H9 (cell line): ENCODE measurements at regions not wholly inside any gene's neighbourhood (a gene's known extent, or its start where the extent isn't known, plus 50 kb on each side); places are given as distances from the start of the nearest gene placed in this dataset.

ENCODE experiments used
- DNase-seq: peaks from one replicate; pipeline ENCODE4 v3.0.0-alpha.2; 2017
- H2AFZ ChIP-seq: one replicate; pipeline ENCODE4 v1.6.1; 2013; ENCODE audit warnings: mild to moderate bottlenecking, low read length, control low read depth, moderate library complexity
- H2AK5ac ChIP-seq: 2 replicates; pipeline ENCODE4 v1.6.1; 2013; ENCODE audit warnings: low read length, control low read depth, mixed read lengths; ENCODE audit not compliant: insufficient read length
- H2BK120ac ChIP-seq: one replicate; pipeline ENCODE4 v1.6.1; 2013; ENCODE audit warnings: low read depth, mild to moderate bottlenecking, low read length, control low read depth, inconsistent platforms; ENCODE audit not compliant: poor library complexity, severe bottlenecking
- H2BK12ac ChIP-seq: 2 replicates; pipeline ENCODE4 v1.6.1; 2013; ENCODE audit warnings: low read length, control low read depth, mixed read lengths, low read depth; ENCODE audit not compliant: insufficient read length
- H2BK15ac ChIP-seq: 2 replicates; pipeline ENCODE4 v1.6.1; 2013; ENCODE audit warnings: low read depth, low read length, control low read depth
- H2BK20ac ChIP-seq: one replicate; pipeline ENCODE4 v1.6.1; 2013; ENCODE audit warnings: low read depth, mild to moderate bottlenecking, low read length, control low read depth, inconsistent platforms; ENCODE audit not compliant: poor library complexity, severe bottlenecking
- H2BK5ac ChIP-seq: 2 replicates; pipeline ENCODE4 v1.6.1; 2013; ENCODE audit warnings: low read length, control low read depth, mixed read lengths; ENCODE audit not compliant: insufficient read length
- H3K14ac ChIP-seq: 2 replicates; pipeline ENCODE4 v1.6.1; 2013; ENCODE audit warnings: low read length, control low read depth; ENCODE audit not compliant: insufficient read depth
- H3K18ac ChIP-seq: 2 replicates; pipeline ENCODE4 v1.6.1; 2013; ENCODE audit warnings: low read depth, mild to moderate bottlenecking, mixed read lengths, low read length, control low read depth; ENCODE audit not compliant: insufficient read length
- H3K23ac ChIP-seq: 2 replicates; pipeline ENCODE4 v1.6.1; 2013; ENCODE audit warnings: low read length, control low read depth, mixed read lengths, low read depth; ENCODE audit not compliant: insufficient read length
- H3K23me2 ChIP-seq: 2 replicates; pipeline ENCODE4 v1.6.1; 2013; ENCODE audit warnings: low read depth, mild to moderate bottlenecking, mixed read lengths, low read length, control low read depth; ENCODE audit not compliant: insufficient read length, poor library complexity, severe bottlenecking
- H3K27ac ChIP-seq: 2 replicates; pipeline ENCODE4 v1.5.1; 2013; ENCODE audit warnings: low read length, control low read depth, mixed read lengths, low read depth; ENCODE audit not compliant: insufficient read length
- H3K27me3 ChIP-seq: 2 replicates; pipeline ENCODE4 v1.6.1; 2013; ENCODE audit warnings: low read length, control low read depth, inconsistent platforms; ENCODE audit not compliant: insufficient read depth
- H3K4ac ChIP-seq: 2 replicates; pipeline ENCODE4 v1.6.1; 2013; ENCODE audit warnings: low read depth, mild to moderate bottlenecking, control low read depth, inconsistent platforms, low read length, moderate library complexity
- H3K4me1 ChIP-seq: 2 replicates; pipeline ENCODE4 v1.6.1; 2013; ENCODE audit warnings: low read length, control low read depth, inconsistent platforms; ENCODE audit not compliant: insufficient read depth
- H3K4me2 ChIP-seq: 2 replicates; pipeline ENCODE4 v1.6.1; 2013; ENCODE audit warnings: low read length, control low read depth, mixed read lengths; ENCODE audit not compliant: insufficient read length, insufficient read depth
- H3K56ac ChIP-seq: 2 replicates; pipeline ENCODE4 v1.6.1; 2013; ENCODE audit warnings: low read depth, mild to moderate bottlenecking, mixed read lengths, low read length, control low read depth; ENCODE audit not compliant: insufficient read length
- H3K79me1 ChIP-seq: 2 replicates; pipeline ENCODE4 v1.6.1; 2013; ENCODE audit warnings: low read depth, mild to moderate bottlenecking, moderate library complexity, low read length, control low read depth, inconsistent platforms; ENCODE audit not compliant: insufficient read depth, poor library complexity, severe bottlenecking
- H3K79me2 ChIP-seq: 2 replicates; pipeline ENCODE4 v1.6.1; 2013; ENCODE audit warnings: low read length, control low read depth, inconsistent platforms; ENCODE audit not compliant: insufficient read depth
- H3K9ac ChIP-seq: 2 replicates; pipeline ENCODE4 v1.6.1; 2013; ENCODE audit warnings: low read length, control low read depth, mixed read lengths; ENCODE audit not compliant: insufficient read length; ENCODE audit errors: extremely low read depth
- H3K9me3 ChIP-seq: one replicate; pipeline ENCODE4 v1.6.1; 2013; ENCODE audit warnings: low read depth, low read length, inconsistent platforms; ENCODE audit not compliant: control insufficient read depth
- H3T11ph ChIP-seq: one replicate; pipeline ENCODE4 v1.6.1; 2013; ENCODE audit warnings: mild to moderate bottlenecking, low read length, control low read depth, inconsistent platforms
- H4K20me1 ChIP-seq: one replicate; pipeline ENCODE4 v1.6.1; 2013; ENCODE audit not compliant: control insufficient read depth, insufficient read length, insufficient read depth
- H4K5ac ChIP-seq: 2 replicates; pipeline ENCODE4 v1.6.1; 2013; ENCODE audit warnings: low read depth, mild to moderate bottlenecking, mixed read lengths, low read length, control low read depth; ENCODE audit not compliant: insufficient read length
- H4K8ac ChIP-seq: replicated peaks from 2 replicates; pipeline ENCODE4 v1.6.1; 2013; ENCODE audit warnings: low read length, control low read depth, mixed read lengths, low read depth; ENCODE audit not compliant: insufficient read length
- H4K91ac ChIP-seq: 2 replicates; pipeline ENCODE4 v1.6.1; 2013; ENCODE audit warnings: low read depth, mild to moderate bottlenecking, moderate library complexity, mixed read lengths, low read length, control low read depth; ENCODE audit not compliant: insufficient read length
- H3K27ac Mint-ChIP-seq, 3 experiments: 2 replicates in 2 of 3; 3 replicates in 1 of 3; pipeline ENCODE4 v1.8.0; 2020 to 2021; ENCODE audit warnings: mixed read lengths in 3 of 3, mild to moderate bottlenecking in 1 of 3, moderate library complexity in 1 of 3
- H3K27me3 Mint-ChIP-seq: 2 replicates; pipeline ENCODE4 v1.8.0; 2021; ENCODE audit warnings: low read depth, mild to moderate bottlenecking, moderate library complexity, mixed read lengths
- H3K36me3 Mint-ChIP-seq, 3 experiments: 2 replicates in 2 of 3; 3 replicates in 1 of 3; pipeline ENCODE4 v1.8.0; 2020 to 2021; ENCODE audit warnings: low read depth in 3 of 3, mixed read lengths in 3 of 3; ENCODE audit not compliant: insufficient read depth in 1 of 3
- H3K4me1 Mint-ChIP-seq, 2 experiments: 2 replicates each; pipeline ENCODE4 v1.8.0; 2020; ENCODE audit warnings: mixed read lengths in 2 of 2
- H3K4me3 Mint-ChIP-seq, 2 experiments: 2 replicates in 1 of 2; 3 replicates in 1 of 2; pipeline ENCODE4 v1.8.0; 2020 to 2021; ENCODE audit warnings: mild to moderate bottlenecking in 2 of 2, mixed read lengths in 2 of 2, moderate library complexity in 1 of 2
- H3K9me3 Mint-ChIP-seq, 2 experiments: 2 replicates in 1 of 2; 3 replicates in 1 of 2; pipeline ENCODE4 v1.8.0; 2020; ENCODE audit warnings: mild to moderate bottlenecking in 2 of 2, mixed read lengths in 2 of 2, moderate library complexity in 1 of 2
- CTCF ChIP-seq: fragments of 200-600 bp; sonication (generic); conservative IDR thresholded peaks from 3 replicates; pipeline ENCODE4 v1.8.0; 2021; ENCODE audit warnings: antibody characterized with exemption, mild to moderate bottlenecking
- WGBS: extraction: QIAGEN DNeasy Blood & Tissue Kit; methylation state at CpG from one replicate; pipeline ENCODE4 v1.1.7; 2013; ENCODE audit warnings: missing lambda C conversion rate, low lambda C conversion rate, mixed read lengths; ENCODE audit not compliant: insufficient read length; ENCODE audit errors: extremely low coverage; 5-methylcytosine and 5-hydroxymethylcytosine counted together

- H2BK5ac ChIP-seq = no peak overlapping the region
- Mint-ChIP-seq H3K9me3 (peaks cover 0 to 2% of the 10 kb centered on the region in 2 experiments; a peak in 2 of 5 replicates), H3K4me3 (no peak overlapping the region), H3K27me3 (no peaks in the 10 kb centered on the region), H3K36me3 (peaks cover 0 to 1% (median 0%) of the 10 kb centered on the region in 3 experiments; a peak in 1 of 7 replicates), H3K27ac (0 out of 7 replicates have a peak overlapping the region, but pooled peaks of 1 of the 3 experiments have one; percentile 23), H3K4me1 (peaks cover 6 to 10% of the 10 kb centered on the region in 2 experiments)
- no peak overlapping the region for H3K9ac ChIP-seq
- H4K91ac ChIP-seq = no peak overlapping the region
- no peaks in the 10 kb centered on the region for H3K79me1 ChIP-seq
- no CpG with 5 or more reads among the region's 2 CpGs for WGBS
- no peak overlapping the region for H2BK120ac ChIP-seq
- no peaks in the 10 kb centered on the region for H3K27me3 ChIP-seq
- no peak for DNase-seq
- H3K14ac ChIP-seq = no peak overlapping the region
- no peak overlapping the region for H4K5ac ChIP-seq
- peaks cover 8% of the 10 kb centered on the region; the same call in 1 of the 2 replicates for H3K4me1 ChIP-seq
- H2BK20ac ChIP-seq = no peak overlapping the region
- no peaks in the 10 kb centered on the region for H3K23me2 ChIP-seq
- no peak overlapping the region for H3K4ac ChIP-seq
- H3K4me2 ChIP-seq = no peak overlapping the region
- no peaks in the 10 kb centered on the region for H3K79me2 ChIP-seq
- H3T11ph ChIP-seq = no peak overlapping the region
- H3K27ac ChIP-seq = no peak overlapping the region
- no peak for TF ChIP-seq CTCF
- H3K56ac ChIP-seq = no peak overlapping the region
- H2AK5ac ChIP-seq = no peak overlapping the region
- no peak overlapping the region for H2BK15ac ChIP-seq
- H2BK12ac ChIP-seq = no peak overlapping the region
- H3K23ac ChIP-seq = no peak overlapping the region
- H3K9me3 ChIP-seq = no peaks in the 10 kb centered on the region
- no peak overlapping the region for H2AFZ ChIP-seq
- no peak overlapping the region for H3K18ac ChIP-seq
- H4K20me1 ChIP-seq = no peaks in the 10 kb centered on the region
- no peak overlapping the region for H4K8ac ChIP-seq
These were observed 170.1 kb upstream of the PGRMC2 start for GRCh38 chr4:128457726-128458125.
